Liver (tissue), 3 donors: ENCODE measurements at regions not wholly inside any gene's neighbourhood (a gene's known extent, or its start where the extent isn't known, plus 50 kb on each side); places are given as distances from the start of the nearest gene placed in this dataset.

Experiments used
- ATF3 ChIP-seq: IDR thresholded peaks from 2 replicates; pipeline ENCODE4 v1.6.1; 2016; ENCODE audit warnings: antibody characterized with exemption
- CTCF ChIP-seq: fragments of 150-350 bp; IDR thresholded peaks from 2 replicates; pipeline ENCODE4 v1.5.1; 2017; ENCODE audit warnings: improper control_type of control experiment, low read depth, low read length; ENCODE audit not compliant: missing input control
- RAD21 ChIP-seq, 2 donors: IDR thresholded peaks; 2 replicates each; pipeline ENCODE4 v1.6.1; 2016; ENCODE audit warnings: antibody characterized with exemption in 2 of 2, mild to moderate bottlenecking in 2 of 2
- TAF1 ChIP-seq: conservative IDR thresholded peaks from 2 replicates; pipeline ENCODE4 v1.6.1; 2016; ENCODE audit warnings: antibody characterized with exemption, mild to moderate bottlenecking
- YY1 ChIP-seq: IDR thresholded peaks from 2 replicates; pipeline ENCODE4 v1.6.1; 2016; ENCODE audit warnings: antibody characterized with exemption, mild to moderate bottlenecking
- TF ChIP-seq, protein P1 (sequence below): IDR thresholded peaks from 2 replicates; pipeline ENCODE4 v1.6.1; 2016; ENCODE audit warnings: antibody characterized with exemption
- donor health status: healthy.
- donor health status: healthy.

- TF ChIP-seq, protein P1, sequence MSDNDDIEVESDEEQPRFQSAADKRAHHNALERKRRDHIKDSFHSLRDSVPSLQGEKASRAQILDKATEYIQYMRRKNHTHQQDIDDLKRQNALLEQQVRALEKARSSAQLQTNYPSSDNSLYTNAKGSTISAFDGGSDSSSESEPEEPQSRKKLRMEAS: no peak
- TF ChIP-seq CTCF: no peak
- TF ChIP-seq YY1: no peak
- no peak for TF ChIP-seq TAF1
- no peak for TF ChIP-seq RAD21 (IDR thresholded peaks at IDR 0.05)
- no peak for TF ChIP-seq ATF3
Observed at GRCh38 chrX:40360557-40360956, 220.2 kb upstream of the ATP6AP2 start.
